Uterus (tissue), 2 donors: ENCODE measurements at regions not wholly inside any gene's neighbourhood (a gene's known extent, or its start where the extent isn't known, plus 50 kb on each side); places are given as distances from the start of the nearest gene placed in this dataset.

Experiments
- POLR2A ChIP-seq, 2 donors: fragments of 450-650 bp; IDR thresholded peaks; one replicate each; pipeline ENCODE4 v1.6.1; 2016; ENCODE audit warnings: antibody characterized with exemption in 2 of 2, mild to moderate bottlenecking in 1 of 2, moderate library complexity in 1 of 2
- TF ChIP-seq, protein P1 (sequence below), 4 experiments: fragments of 200-600 bp in 2 of 4; fragments of 450-650 bp in 2 of 4; sonication (generic) in 2 of 4; IDR thresholded peaks; one replicate each; pipeline ENCODE4 v1.5.1; 2016 to 2019; ENCODE audit warnings: antibody characterized with exemption in 4 of 4, mild to moderate bottlenecking in 2 of 4, moderate library complexity in 1 of 4

DNA sequence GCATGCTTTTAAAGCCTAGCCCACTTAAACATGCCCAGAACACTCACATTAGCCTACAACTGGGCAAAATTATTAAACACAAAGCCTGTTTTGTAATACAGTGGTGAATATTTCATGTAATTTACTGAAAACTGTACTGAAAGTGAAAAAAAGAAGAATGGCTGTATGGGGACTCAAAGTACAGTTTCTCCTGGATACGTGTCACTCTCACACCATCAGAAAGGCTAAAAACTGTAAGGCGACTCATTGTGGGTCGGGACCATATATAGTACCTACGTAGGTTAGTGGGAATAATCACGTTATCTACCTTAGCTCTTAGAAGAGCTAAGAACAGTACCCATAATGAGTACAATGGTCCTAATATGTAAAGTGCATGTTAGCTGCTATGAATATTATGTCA is 80.2 kb upstream of the SPATA12 start:
- no peak for TF ChIP-seq POLR2A (IDR thresholded peaks at IDR 0.05)
- TF ChIP-seq, protein P1, sequence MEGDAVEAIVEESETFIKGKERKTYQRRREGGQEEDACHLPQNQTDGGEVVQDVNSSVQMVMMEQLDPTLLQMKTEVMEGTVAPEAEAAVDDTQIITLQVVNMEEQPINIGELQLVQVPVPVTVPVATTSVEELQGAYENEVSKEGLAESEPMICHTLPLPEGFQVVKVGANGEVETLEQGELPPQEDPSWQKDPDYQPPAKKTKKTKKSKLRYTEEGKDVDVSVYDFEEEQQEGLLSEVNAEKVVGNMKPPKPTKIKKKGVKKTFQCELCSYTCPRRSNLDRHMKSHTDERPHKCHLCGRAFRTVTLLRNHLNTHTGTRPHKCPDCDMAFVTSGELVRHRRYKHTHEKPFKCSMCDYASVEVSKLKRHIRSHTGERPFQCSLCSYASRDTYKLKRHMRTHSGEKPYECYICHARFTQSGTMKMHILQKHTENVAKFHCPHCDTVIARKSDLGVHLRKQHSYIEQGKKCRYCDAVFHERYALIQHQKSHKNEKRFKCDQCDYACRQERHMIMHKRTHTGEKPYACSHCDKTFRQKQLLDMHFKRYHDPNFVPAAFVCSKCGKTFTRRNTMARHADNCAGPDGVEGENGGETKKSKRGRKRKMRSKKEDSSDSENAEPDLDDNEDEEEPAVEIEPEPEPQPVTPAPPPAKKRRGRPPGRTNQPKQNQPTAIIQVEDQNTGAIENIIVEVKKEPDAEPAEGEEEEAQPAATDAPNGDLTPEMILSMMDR (IDR thresholded peaks at IDR 0.05) = no peak
